ENCODE measurements at regions not wholly inside any gene's neighbourhood (a gene's known extent, or its start where the extent isn't known, plus 50 kb on each side); places are given as distances from the start of the nearest gene placed in this dataset.

- Histone ChIP-seq H3K79me2 (ENCODE audit: low read length) (no peaks in the 10 kb centered on the region), H3K4me3 (ENCODE audit: low read length) (no peak overlapping the region), H3K27ac (ENCODE audit: low read length) (no peak overlapping the region), H3K9me2 (replicated peaks; ENCODE audit: insufficient read depth, low read length) (no peaks in the 10 kb centered on the region), H3K4me2 (ENCODE audit: low read depth, low read length, poor library complexity, severe bottlenecking) (no peak overlapping the region), H3K4me1 (ENCODE audit: low read length) (no peaks in the 10 kb centered on the region), H3K9me3 (ENCODE audit: low read length) (no peaks in the 10 kb centered on the region), H3K9ac (ENCODE audit: low read length) (no peak overlapping the region), H3K27me3 (ENCODE audit: low read length) (no peaks in the 10 kb centered on the region), H3K36me3 (ENCODE audit: insufficient read depth, low read length) (no peaks in the 10 kb centered on the region), H2AFZ (ENCODE audit: low read length) (no peak overlapping the region), H4K20me1 (ENCODE audit: insufficient read depth, low read depth, low read length) (no peaks in the 10 kb centered on the region)
- DNase-seq: no peak
Observed at GRCh38 chr6:139628270-139628669, 253.8 kb upstream of the CITED2 start.

GRCh38 chr6:139627091-139627490 is 252.6 kb upstream of the CITED2 start:
- no peak overlapping the region for H3K27ac ChIP-seq (ENCODE audit: low read length)
- no peak for DNase-seq
- H3K4me1 ChIP-seq (ENCODE audit: low read length): no peaks in the 10 kb centered on the region
- no peak overlapping the region for H3K4me3 ChIP-seq (ENCODE audit: low read length)
- H3K9ac ChIP-seq (ENCODE audit: low read length): no peak overlapping the region
- no peaks in the 10 kb centered on the region for H3K9me3 ChIP-seq (ENCODE audit: low read length)
- H3K9me2 ChIP-seq (replicated peaks; ENCODE audit: insufficient read depth, low read length): no peaks in the 10 kb centered on the region
- no peaks in the 10 kb centered on the region for H3K79me2 ChIP-seq (ENCODE audit: low read length)
- H3K27me3 ChIP-seq (ENCODE audit: low read length): no peaks in the 10 kb centered on the region
- H3K4me2 ChIP-seq (ENCODE audit: low read depth, low read length, poor library complexity, severe bottlenecking): no peak overlapping the region
- H4K20me1 ChIP-seq (ENCODE audit: insufficient read depth, low read depth, low read length): no peaks in the 10 kb centered on the region
- no peak overlapping the region for H2AFZ ChIP-seq (ENCODE audit: low read length)
- no peaks in the 10 kb centered on the region for H3K36me3 ChIP-seq (ENCODE audit: insufficient read depth, low read length)

DNA sequence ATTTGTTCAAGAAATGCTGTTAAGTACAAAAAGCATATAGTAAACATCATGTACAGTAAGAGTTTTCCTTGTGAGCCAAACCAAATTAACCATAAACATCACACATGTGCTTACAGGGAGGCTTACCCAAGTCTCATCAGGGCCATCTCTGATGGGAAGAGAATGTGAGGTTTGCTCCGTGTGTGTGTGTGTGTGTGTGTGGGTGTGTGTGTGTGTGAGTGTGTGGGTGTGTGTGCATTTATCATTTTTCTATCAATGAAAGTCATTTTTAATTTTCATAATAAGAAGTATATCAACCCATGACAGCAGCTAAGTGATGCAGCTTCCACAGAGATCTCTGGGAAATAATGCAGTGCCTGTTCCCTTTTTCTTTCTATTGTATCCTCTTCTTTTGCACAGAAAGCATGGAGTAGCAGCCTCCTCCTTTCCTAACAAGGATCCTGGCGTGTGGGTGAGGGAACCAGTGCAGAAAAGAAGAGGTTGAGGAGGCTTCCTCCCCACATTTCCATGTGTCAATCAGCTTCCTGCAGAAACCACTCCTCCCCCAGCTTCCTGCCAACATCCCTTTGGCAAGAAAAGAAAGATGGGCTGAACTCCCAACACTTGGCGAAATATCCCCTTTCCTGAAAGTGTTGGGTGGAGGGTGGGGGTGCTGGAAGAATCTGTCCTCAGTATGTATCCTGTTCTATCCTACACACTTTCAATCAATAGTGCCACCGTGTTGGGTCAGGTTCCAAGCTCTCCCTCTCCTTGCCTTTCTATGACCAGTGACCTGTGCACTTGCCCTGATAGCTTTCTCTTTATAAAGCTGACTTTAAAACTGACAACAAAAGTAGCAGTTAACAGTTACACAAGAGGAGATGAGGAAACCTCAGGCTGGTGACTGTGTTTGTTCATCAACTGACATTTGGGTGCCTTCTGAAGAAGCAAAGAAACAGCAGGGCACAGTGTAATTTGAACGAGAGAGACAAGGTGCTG is 251.8 kb upstream of the CITED2 start:
- Histone ChIP-seq H2AFZ (ENCODE audit: low read length) (no peak overlapping the region), H4K20me1 (ENCODE audit: insufficient read depth, low read depth, low read length) (no peaks in the 10 kb centered on the region), H3K4me1 (ENCODE audit: low read length) (no peaks in the 10 kb centered on the region), H3K4me3 (ENCODE audit: low read length) (no peak overlapping the region), H3K27me3 (ENCODE audit: low read length) (no peaks in the 10 kb centered on the region), H3K9ac (ENCODE audit: low read length) (no peak overlapping the region), H3K9me2 (replicated peaks; ENCODE audit: insufficient read depth, low read length) (no peaks in the 10 kb centered on the region), H3K79me2 (ENCODE audit: low read length) (no peaks in the 10 kb centered on the region), H3K36me3 (ENCODE audit: insufficient read depth, low read length) (no peaks in the 10 kb centered on the region), H3K9me3 (ENCODE audit: low read length) (no peaks in the 10 kb centered on the region), H3K4me2 (ENCODE audit: low read depth, low read length, poor library complexity, severe bottlenecking) (no peak overlapping the region), H3K27ac (ENCODE audit: low read length) (no peak overlapping the region)
- DNase-seq: no peak

GRCh38 chr6:139625081-139625939 is 250.9 kb upstream of the CITED2 start:
- no peaks in the 10 kb centered on the region for H3K9me2 ChIP-seq (replicated peaks; ENCODE audit: insufficient read depth, low read length)
- H3K4me2 ChIP-seq (ENCODE audit: low read depth, low read length, poor library complexity, severe bottlenecking): no peak overlapping the region
- no peak overlapping the region for H3K4me3 ChIP-seq (ENCODE audit: low read length)
- H3K9me3 ChIP-seq (ENCODE audit: low read length): no peaks in the 10 kb centered on the region
- no peaks in the 10 kb centered on the region for H3K27me3 ChIP-seq (ENCODE audit: low read length)
- no peak overlapping the region for H3K9ac ChIP-seq (ENCODE audit: low read length)
- no peak for DNase-seq
- H3K27ac ChIP-seq (ENCODE audit: low read length): no peak overlapping the region
- H2AFZ ChIP-seq (ENCODE audit: low read length): no peak overlapping the region
- no peaks in the 10 kb centered on the region for H3K4me1 ChIP-seq (ENCODE audit: low read length)
- H4K20me1 ChIP-seq (ENCODE audit: insufficient read depth, low read depth, low read length): no peaks in the 10 kb centered on the region
- H3K79me2 ChIP-seq (ENCODE audit: low read length): no peaks in the 10 kb centered on the region
- no peaks in the 10 kb centered on the region for H3K36me3 ChIP-seq (ENCODE audit: insufficient read depth, low read length)

GRCh38 chr6:139623372-139623771 is 248.9 kb upstream of the CITED2 start:
- H2AFZ ChIP-seq (ENCODE audit: low read length): no peak overlapping the region

GRCh38 chr6:139613496-139613895 is 239.0 kb upstream of the CITED2 start:
- no peak overlapping the region for H3K27ac ChIP-seq (ENCODE audit: low read length)
- H3K27me3 ChIP-seq (ENCODE audit: low read length): no peaks in the 10 kb centered on the region
- no peaks in the 10 kb centered on the region for H3K9me2 ChIP-seq (replicated peaks; ENCODE audit: insufficient read depth, low read length)
- H3K4me2 ChIP-seq (ENCODE audit: low read depth, low read length, poor library complexity, severe bottlenecking): no peak overlapping the region
- H3K36me3 ChIP-seq (ENCODE audit: insufficient read depth, low read length): no peaks in the 10 kb centered on the region
- no peaks in the 10 kb centered on the region for H4K20me1 ChIP-seq (ENCODE audit: insufficient read depth, low read depth, low read length)
- no peak overlapping the region for H2AFZ ChIP-seq (ENCODE audit: low read length)
- no peak overlapping the region for H3K9ac ChIP-seq (ENCODE audit: low read length)
- H3K79me2 ChIP-seq (ENCODE audit: low read length): no peaks in the 10 kb centered on the region
- no peak overlapping the region for H3K4me3 ChIP-seq (ENCODE audit: low read length)
- H3K4me1 ChIP-seq (ENCODE audit: low read length): no peaks in the 10 kb centered on the region
- H3K9me3 ChIP-seq (ENCODE audit: low read length): no peaks in the 10 kb centered on the region
- DNase-seq: no peak

More at GRCh38 chr6:139623372-139623771, 248.9 kb upstream of the CITED2 start:
- no peaks in the 10 kb centered on the region for H3K27me3 ChIP-seq (ENCODE audit: low read length)
- no peak for DNase-seq
- no peaks in the 10 kb centered on the region for H4K20me1 ChIP-seq (ENCODE audit: insufficient read depth, low read depth, low read length)
- H3K9me3 ChIP-seq (ENCODE audit: low read length): no peaks in the 10 kb centered on the region
- H3K4me1 ChIP-seq (ENCODE audit: low read length): no peaks in the 10 kb centered on the region
- no peaks in the 10 kb centered on the region for H3K79me2 ChIP-seq (ENCODE audit: low read length)
- H3K36me3 ChIP-seq (ENCODE audit: insufficient read depth, low read length): no peaks in the 10 kb centered on the region
- H3K27ac ChIP-seq (ENCODE audit: low read length): no peak overlapping the region
- H3K4me3 ChIP-seq (ENCODE audit: low read length): no peak overlapping the region
- no peak overlapping the region for H3K4me2 ChIP-seq (ENCODE audit: low read depth, low read length, poor library complexity, severe bottlenecking)
- H3K9ac ChIP-seq (ENCODE audit: low read length): no peak overlapping the region
- H3K9me2 ChIP-seq (replicated peaks; ENCODE audit: insufficient read depth, low read length): no peaks in the 10 kb centered on the region

GRCh38 chr6:139612135-139612465 is 237.7 kb upstream of the CITED2 start:
- no peaks in the 10 kb centered on the region for H3K36me3 ChIP-seq (ENCODE audit: insufficient read depth, low read length)
- H3K4me1 ChIP-seq (ENCODE audit: low read length): no peaks in the 10 kb centered on the region
- DNase-seq: no peak
- no peak overlapping the region for H3K27ac ChIP-seq (ENCODE audit: low read length)
- no peaks in the 10 kb centered on the region for H3K27me3 ChIP-seq (ENCODE audit: low read length)
- no peaks in the 10 kb centered on the region for H3K79me2 ChIP-seq (ENCODE audit: low read length)
- H2AFZ ChIP-seq (ENCODE audit: low read length): no peak overlapping the region
- H3K9ac ChIP-seq (ENCODE audit: low read length): no peak overlapping the region
- H3K9me3 ChIP-seq (ENCODE audit: low read length): no peaks in the 10 kb centered on the region
- no peak overlapping the region for H3K4me2 ChIP-seq (ENCODE audit: low read depth, low read length, poor library complexity, severe bottlenecking)
- H4K20me1 ChIP-seq (ENCODE audit: insufficient read depth, low read depth, low read length): no peaks in the 10 kb centered on the region
- no peaks in the 10 kb centered on the region for H3K9me2 ChIP-seq (replicated peaks; ENCODE audit: insufficient read depth, low read length)
- no peak overlapping the region for H3K4me3 ChIP-seq (ENCODE audit: low read length)

Data from Karpas-422 (cell line).